GM10266 (cell line): ENCODE measurements at regions not wholly inside any gene's neighbourhood (a gene's known extent, or its start where the extent isn't known, plus 50 kb on each side); places are given as distances from the start of the nearest gene placed in this dataset.

Experiments
- DNase-seq: peaks from one replicate; pipeline ENCODE4 v3.0.0; 2012; ENCODE audit errors: extremely low spot score
- TF ChIP-seq, protein P1 (sequence below): IDR thresholded peaks from 2 replicates; pipeline ENCODE4 v1.5.1; 2012; ENCODE audit warnings: mild to moderate bottlenecking, low read depth; ENCODE audit not compliant: control insufficient read depth, insufficient read depth; ENCODE audit errors: missing control alignments

DNA sequence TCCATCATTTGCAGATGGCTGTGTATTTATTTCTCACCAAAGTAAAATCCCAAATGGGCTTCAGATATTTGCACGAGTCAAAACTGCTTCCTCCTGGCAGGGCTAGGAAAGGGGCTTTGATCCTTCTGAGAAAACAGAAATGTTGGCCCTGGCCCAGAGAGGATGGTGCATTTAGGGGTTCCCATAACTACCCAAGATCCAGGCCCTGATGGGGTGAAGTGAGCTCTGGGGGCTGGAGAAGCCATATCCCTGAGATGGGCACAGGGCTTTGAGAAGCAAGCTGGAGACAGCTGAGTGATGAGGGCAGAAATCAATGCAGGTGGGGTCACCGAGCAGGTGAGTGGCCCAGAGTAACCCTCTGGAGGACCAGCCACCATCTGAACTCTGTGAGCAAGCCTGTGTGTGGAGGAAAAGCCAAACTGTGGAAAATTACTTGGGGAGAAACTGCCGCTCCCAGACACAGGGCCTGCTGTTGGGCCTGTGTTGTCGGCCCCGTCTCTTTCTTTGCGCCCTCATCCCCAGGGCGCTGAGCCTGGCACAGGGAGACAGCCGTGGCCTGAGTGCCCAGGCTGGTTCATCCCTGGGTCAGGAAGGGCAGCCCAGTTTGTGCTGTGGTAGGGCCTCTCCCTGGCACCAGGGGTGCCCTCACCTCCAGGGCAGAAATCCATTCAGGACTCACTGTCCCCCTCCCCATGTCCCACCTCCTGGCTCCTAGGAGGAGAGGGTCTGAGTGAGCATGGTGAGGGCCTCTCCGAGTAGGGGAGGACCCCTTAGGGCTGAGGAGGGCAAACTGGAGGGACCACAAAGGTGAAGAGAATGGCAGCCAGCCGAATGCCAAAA is 167.8 kb upstream of the HAAO start:
- TF ChIP-seq, protein P1, sequence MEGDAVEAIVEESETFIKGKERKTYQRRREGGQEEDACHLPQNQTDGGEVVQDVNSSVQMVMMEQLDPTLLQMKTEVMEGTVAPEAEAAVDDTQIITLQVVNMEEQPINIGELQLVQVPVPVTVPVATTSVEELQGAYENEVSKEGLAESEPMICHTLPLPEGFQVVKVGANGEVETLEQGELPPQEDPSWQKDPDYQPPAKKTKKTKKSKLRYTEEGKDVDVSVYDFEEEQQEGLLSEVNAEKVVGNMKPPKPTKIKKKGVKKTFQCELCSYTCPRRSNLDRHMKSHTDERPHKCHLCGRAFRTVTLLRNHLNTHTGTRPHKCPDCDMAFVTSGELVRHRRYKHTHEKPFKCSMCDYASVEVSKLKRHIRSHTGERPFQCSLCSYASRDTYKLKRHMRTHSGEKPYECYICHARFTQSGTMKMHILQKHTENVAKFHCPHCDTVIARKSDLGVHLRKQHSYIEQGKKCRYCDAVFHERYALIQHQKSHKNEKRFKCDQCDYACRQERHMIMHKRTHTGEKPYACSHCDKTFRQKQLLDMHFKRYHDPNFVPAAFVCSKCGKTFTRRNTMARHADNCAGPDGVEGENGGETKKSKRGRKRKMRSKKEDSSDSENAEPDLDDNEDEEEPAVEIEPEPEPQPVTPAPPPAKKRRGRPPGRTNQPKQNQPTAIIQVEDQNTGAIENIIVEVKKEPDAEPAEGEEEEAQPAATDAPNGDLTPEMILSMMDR = no peak
- no peak for DNase-seq

DNA sequence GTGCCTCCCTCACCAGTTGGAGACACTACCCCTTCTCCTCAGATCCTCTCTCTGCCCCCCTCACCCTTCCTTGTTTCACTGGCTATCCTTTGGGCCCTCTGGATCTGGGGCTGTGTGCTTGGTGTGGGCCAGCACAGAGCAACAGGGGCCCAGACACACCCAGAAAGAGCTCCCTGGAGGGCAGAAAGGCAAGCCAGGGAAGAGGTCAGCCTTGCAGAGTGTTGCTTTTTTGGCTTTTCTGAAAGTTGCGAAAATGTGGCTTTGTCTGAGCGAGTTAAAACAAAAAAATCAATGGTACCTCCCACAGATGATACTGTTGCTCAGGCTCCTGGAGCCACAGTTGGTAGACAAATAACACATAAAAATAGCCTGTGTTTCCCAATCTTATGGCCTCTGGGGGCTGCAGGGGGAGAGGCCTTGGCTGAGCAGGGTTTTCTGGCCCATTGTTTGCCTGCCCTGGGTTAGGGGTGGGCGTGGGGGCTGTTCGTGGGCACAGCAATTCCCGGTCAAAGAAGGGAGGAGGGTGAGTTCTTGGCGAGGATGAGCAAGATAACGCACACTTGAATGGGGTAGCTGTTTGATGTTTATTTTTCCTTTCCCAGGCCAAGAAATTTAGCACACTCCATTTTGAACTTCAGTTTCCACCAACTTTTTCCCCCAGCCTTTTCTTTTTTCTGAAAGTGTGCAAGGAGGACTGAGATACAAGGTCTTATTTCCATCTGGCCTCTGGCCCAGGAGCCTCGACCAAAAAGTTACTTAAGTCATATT is 167.0 kb upstream of the HAAO start:
- DNase-seq = no peak
- TF ChIP-seq, protein P1 = no peak

DNA sequence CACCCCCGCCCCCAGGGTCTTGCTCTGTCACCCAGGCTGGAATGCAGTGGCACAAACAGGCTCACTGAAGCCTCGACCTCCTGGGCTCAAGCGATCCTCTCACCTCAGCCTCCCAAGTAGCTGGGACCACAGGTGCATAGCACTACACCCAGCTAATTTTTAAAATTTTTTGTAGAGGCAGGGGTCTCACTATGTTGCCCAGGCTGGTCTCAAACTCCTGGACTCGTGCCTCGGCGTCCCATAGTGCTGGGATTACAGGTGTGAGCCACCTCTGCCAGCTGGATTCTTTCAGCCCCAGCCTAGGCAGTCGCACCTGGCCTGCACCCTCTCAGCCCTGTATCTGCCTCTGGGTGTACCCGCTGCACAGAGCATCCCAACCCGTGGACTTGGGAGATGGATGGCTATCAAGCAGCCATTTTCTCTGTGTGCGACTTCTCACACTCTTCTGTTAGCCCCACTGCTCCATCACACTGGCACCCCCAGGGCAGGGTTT is 166.4 kb upstream of the HAAO start:
- no peak for DNase-seq
- TF ChIP-seq, protein P1 = no peak

DNA sequence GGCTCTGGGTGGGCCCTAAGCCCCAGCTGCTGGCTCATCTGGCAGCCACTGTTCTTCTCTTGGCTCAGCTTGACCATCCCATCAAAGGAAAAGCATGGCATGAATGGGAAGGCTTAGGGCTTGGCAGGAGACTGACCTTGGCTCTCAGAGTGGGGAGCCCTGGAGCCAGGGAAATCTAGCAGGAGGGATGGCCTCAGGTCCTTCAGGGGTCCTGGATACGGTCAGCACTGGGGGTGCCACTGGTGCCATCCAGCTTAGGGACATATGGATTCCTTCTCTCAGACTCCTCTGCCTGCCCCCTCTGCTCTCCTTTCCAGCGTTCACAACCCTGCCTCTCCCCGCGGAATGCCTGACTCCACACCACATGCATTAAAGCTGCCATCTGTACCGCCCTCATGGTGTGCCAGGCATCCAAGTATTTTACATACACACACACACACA is 165.5 kb upstream of the HAAO start:
- TF ChIP-seq, protein P1 = no peak
- no peak for DNase-seq

DNA sequence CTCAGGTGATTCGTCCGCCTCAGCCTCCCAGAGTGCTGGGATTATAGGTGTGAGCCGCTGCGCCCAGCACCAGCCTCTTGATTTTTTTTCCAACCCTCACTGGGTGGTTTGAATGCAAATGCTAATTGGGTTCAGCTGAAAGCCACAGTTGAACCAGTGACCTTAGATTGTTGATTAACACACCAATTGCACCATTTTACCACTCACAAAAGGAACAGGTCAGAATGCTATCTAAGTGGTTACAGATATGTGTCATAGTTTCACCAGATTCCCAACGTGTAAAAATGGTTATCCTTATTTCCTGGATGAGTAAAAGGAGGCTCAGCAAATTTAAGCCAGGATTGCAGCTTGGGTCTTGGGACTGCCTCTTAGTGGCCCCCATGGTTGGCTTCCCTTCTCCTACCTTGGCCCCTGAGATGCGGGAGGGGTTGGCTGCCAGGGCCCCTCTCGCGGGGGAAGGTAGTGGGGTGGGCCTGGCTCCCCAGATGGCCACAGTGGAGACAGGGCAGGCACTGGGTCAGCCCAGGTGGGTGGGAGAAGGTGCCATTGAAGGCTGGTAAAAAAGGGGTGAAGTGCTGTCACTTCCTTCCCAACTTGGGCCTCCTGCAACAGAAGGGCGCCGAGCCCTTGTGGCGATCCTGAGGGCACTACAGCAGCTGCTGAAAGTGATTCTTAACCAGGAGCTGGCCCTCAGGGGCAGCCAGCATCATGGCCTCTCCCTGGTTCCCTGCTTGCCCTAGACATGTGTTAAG is 164.9 kb upstream of the HAAO start:
- no peak for DNase-seq
- TF ChIP-seq, protein P1 = no peak

DNA sequence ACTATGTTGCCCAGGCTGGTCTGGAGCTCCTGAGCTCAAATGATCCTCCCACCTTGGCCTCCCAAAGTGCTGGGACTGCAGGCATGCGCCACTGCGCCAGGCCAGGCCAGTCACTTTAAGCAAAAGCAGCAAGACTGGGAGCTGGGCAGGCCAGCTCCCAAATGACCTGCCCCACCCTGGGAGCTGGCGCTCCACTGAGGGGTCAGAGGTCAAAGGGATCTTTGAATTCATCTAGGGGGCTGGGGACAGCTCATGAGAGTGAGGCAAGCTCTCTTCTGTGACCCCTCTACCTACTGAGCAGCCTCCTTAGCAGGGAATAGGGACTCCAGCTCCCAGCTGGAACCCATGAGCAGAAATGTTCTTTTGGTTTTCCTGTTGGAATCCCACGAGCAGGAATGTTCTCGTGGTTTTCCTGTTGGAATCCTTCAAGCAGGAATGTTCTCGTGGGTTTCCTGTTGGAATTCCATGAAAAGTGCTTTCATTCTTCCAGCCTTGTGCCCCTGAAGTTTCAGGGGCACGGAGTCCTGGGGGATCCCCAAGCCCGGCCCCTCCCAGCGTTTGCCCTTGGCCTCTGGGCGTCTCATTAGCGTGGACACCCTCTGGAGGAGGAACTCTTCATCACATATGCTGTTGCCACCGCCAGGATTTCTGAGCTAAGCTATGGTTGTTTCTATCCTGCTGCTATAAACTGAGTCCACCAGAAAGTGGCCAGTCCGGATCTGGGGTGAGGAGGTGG is 162.0 kb upstream of the HAAO start:
- DNase-seq = no peak

More for the DNA sequence above, 162.0 kb upstream of the HAAO start:
- TF ChIP-seq, protein P1 = no peak
